HL-60 (cell line): ENCODE measurements at regions not wholly inside any gene's neighbourhood (a gene's known extent, or its start where the extent isn't known, plus 50 kb on each side); places are given as distances from the start of the nearest gene placed in this dataset.
"Not testable (repeated sequence)": the region's sequence is repeated elsewhere in the genome, so short reads cannot be mapped to it uniquely, and the experiment has no call there.

Source experiments
- DNase-seq, 2 experiments: peaks; one replicate each; pipeline ENCODE4 v3.0.0-alpha.2; 2010 to 2020; ENCODE audit warnings: low read depth in 1 of 2, low spot score in 1 of 2
- H3K27ac ChIP-seq: fragments of 250-450 bp; sonication (Bioruptor Pico); replicated peaks from 2 replicates; pipeline ENCODE4 v1.5.1; 2020; ENCODE audit warnings: mild to moderate bottlenecking, moderate library complexity
- H3K27me3 ChIP-seq: fragments of 250-450 bp; sonication (Bioruptor Pico); 2 replicates; pipeline ENCODE4 v1.5.1; 2021; ENCODE audit warnings: mild to moderate bottlenecking, moderate library complexity; ENCODE audit not compliant: insufficient read depth, poor library complexity, severe bottlenecking
- H3K4me3 ChIP-seq: replicated peaks from 2 replicates; pipeline ENCODE4 v1.5.1; 2011; ENCODE audit warnings: mild to moderate bottlenecking, control low read depth, low read length; ENCODE audit not compliant: insufficient read depth
- CTCF ChIP-seq: IDR thresholded peaks from one replicate; pipeline ENCODE4 v1.5.1; 2011; ENCODE audit warnings: low read length, control low read depth, inconsistent platforms; ENCODE audit not compliant: insufficient read depth
- GABPA ChIP-seq: IDR thresholded peaks from 2 replicates; pipeline ENCODE4 v1.6.1; 2012; ENCODE audit warnings: low read depth
- POLR2AphosphoS5 ChIP-seq: IDR thresholded peaks from 2 replicates; pipeline ENCODE4 v1.6.1; 2012; ENCODE audit warnings: low read depth
- REST ChIP-seq: IDR thresholded peaks from 2 replicates; pipeline ENCODE4 v1.6.1; 2012; ENCODE audit warnings: low read depth; ENCODE audit not compliant: insufficient replicate concordance
- SPI1 ChIP-seq: IDR thresholded peaks from 2 replicates; pipeline ENCODE4 v1.6.1; 2012; ENCODE audit warnings: low read depth, mild to moderate bottlenecking, borderline replicate concordance

GRCh38 chrX:39427492-39427891 is 626.2 kb downstream of the MID1IP1 start:
- Histone ChIP-seq H3K27ac (no peak overlapping the region), H3K27me3 (no peaks in the 10 kb centered on the region), H3K4me3 (no peak overlapping the region)
- TF ChIP-seq SPI1 (no peak), POLR2AphosphoS5 (no peak)
- DNase-seq, result peak in 1 of 2 experiments; percentile 12

GRCh38 chrX:39427906-39428305 is 626.6 kb downstream of the MID1IP1 start:
- Histone ChIP-seq H3K27me3 (no peaks in the 10 kb centered on the region), H3K4me3 (no peak overlapping the region), H3K27ac (no peak overlapping the region)
- TF ChIP-seq REST, result no peak
- TF ChIP-seq SPI1, result no peak
- DNase-seq, result peak in 1 of 2 experiments; percentile 16

GRCh38 chrX:39430551-39430950 is 629.3 kb downstream of the MID1IP1 start:
- no peak for DNase-seq
- TF ChIP-seq REST (no peak), GABPA (no peak), POLR2AphosphoS5 (no peak), SPI1 (no peak), CTCF (no peak)
- no peak overlapping the region for H3K4me3 ChIP-seq
- H3K27ac ChIP-seq, result no peak overlapping the region
- H3K27me3 ChIP-seq, result no peaks in the 10 kb centered on the region

- no peak for DNase-seq
- Histone ChIP-seq H3K27ac (no peak overlapping the region), H3K4me3 (no peak overlapping the region), H3K27me3 (no peaks in the 10 kb centered on the region)
- TF ChIP-seq CTCF (no peak), REST (no peak)
Measured at GRCh38 chrX:39431893-39432292, 630.6 kb downstream of the MID1IP1 start.

GRCh38 chrX:39434671-39435070 is 633.4 kb downstream of the MID1IP1 start:
- DNase-seq, result peak in 1 of 2 experiments; percentile 2
- not testable (repeated sequence) for H3K27me3 ChIP-seq, H3K4me3 ChIP-seq, H3K27ac ChIP-seq
